H1 (cell line): ENCODE measurements at regions not wholly inside any gene's neighbourhood (a gene's known extent, or its start where the extent isn't known, plus 50 kb on each side); places are given as distances from the start of the nearest gene placed in this dataset.

Experiments
- CTCF ChIA-PET: fragments of 300-600 bp; sonication (Branson Sonifier 250); formaldehyde crosslinking; loops from one replicate; lab custom pipeline; 2021; ENCODE audit not compliant: partially characterized antibody; lab: Charles Lee
- POLR2A ChIA-PET: fragments of 300-600 bp; sonication (Branson Sonifier 250); formaldehyde crosslinking; loops from one replicate; lab custom pipeline; 2021; ENCODE audit warnings: inconsistent platforms; ENCODE audit not compliant: partially characterized antibody; lab: Charles Lee
- DNase-seq, 2 experiments: peaks; one replicate each; pipeline versions ENCODE4 v3.0.0 to v3.0.0-alpha.2; 2010 to 2022; ENCODE audit warnings: low spot score in 2 of 2, low read depth in 1 of 2, mixed read lengths in 1 of 2
- FAIRE-seq: peaks from 2 replicates; lab custom pipeline; 2011; peaks lifted over from hg19 to GRCh38; lab: Jason Lieb, UNC
- H2AFZ ChIP-seq: 2 replicates; pipeline ENCODE4 v1.8.1; 2012; ENCODE audit warnings: low read length, inconsistent platforms
- H2AK5ac ChIP-seq: 2 replicates; pipeline ENCODE4 v1.6.1; 2013; ENCODE audit warnings: low read depth, low read length
- H2BK120ac ChIP-seq: replicated peaks from 2 replicates; pipeline ENCODE3; 2013; ENCODE audit warnings: low read depth, low read length, inconsistent platforms
- H2BK12ac ChIP-seq: 2 replicates; pipeline ENCODE4 v1.6.1; 2013; ENCODE audit warnings: low read depth, low read length
- H2BK15ac ChIP-seq: 2 replicates; pipeline ENCODE4 v1.6.1; 2013; ENCODE audit warnings: low read length
- H2BK20ac ChIP-seq: 2 replicates; pipeline ENCODE4 v1.6.1; 2013; ENCODE audit warnings: low read length
- H2BK5ac ChIP-seq: 2 replicates; pipeline ENCODE4 v1.6.1; 2013; ENCODE audit warnings: low read depth, low read length
- H3K14ac ChIP-seq: 2 replicates; pipeline ENCODE4 v1.6.1; 2013; ENCODE audit warnings: inconsistent platforms; ENCODE audit not compliant: insufficient read length
- H3K18ac ChIP-seq: 2 replicates; pipeline ENCODE4 v1.6.1; 2013; ENCODE audit warnings: low read length; ENCODE audit errors: extremely low read depth
- H3K23ac ChIP-seq: 2 replicates; pipeline ENCODE4 v1.6.1; 2013; ENCODE audit warnings: inconsistent platforms; ENCODE audit not compliant: insufficient read length
- H3K23me2 ChIP-seq: 2 replicates; pipeline ENCODE4 v1.6.1; 2013; ENCODE audit warnings: low read depth, low read length
- H3K27ac ChIP-seq: 2 replicates; pipeline ENCODE4 v1.6.1; 2011; ENCODE audit warnings: low read depth, low read length, inconsistent platforms
- H3K27me3 ChIP-seq, 4 experiments: replicated peaks in 1 of 4; 1 replicate in 1 of 4; 2 replicates in 3 of 4; pipeline versions ENCODE4 v1.6.1 to v1.8.1; 2011 to 2013; ENCODE audit warnings: low read length in 3 of 4, mild to moderate bottlenecking in 3 of 4, inconsistent platforms in 2 of 4, mixed read lengths in 2 of 4, moderate library complexity in 1 of 4; ENCODE audit not compliant: control insufficient read depth in 3 of 4, insufficient read depth in 3 of 4; ENCODE audit errors: extremely low read depth in 1 of 4
- H3K36me3 ChIP-seq, 4 experiments: 2 replicates each; pipeline versions ENCODE4 v1.6.1 to v1.8.1; 2011 to 2013; ENCODE audit warnings: mild to moderate bottlenecking in 4 of 4, low read length in 3 of 4, moderate library complexity in 2 of 4, control low read depth in 1 of 4, inconsistent platforms in 1 of 4; ENCODE audit not compliant: insufficient read depth in 4 of 4, control insufficient read depth in 2 of 4
- H3K4ac ChIP-seq: replicated peaks from 2 replicates; pipeline ENCODE3; 2013; ENCODE audit warnings: low read length, low read depth, mixed read lengths, inconsistent platforms; ENCODE audit not compliant: insufficient read length
- H3K4me1 ChIP-seq, 4 experiments: replicated peaks in 1 of 4; 1 replicate in 1 of 4; 2 replicates in 3 of 4; pipeline versions ENCODE4 v1.6.1 to v1.8.1; 2011 to 2013; ENCODE audit warnings: low read length in 3 of 4, inconsistent platforms in 2 of 4, mixed read lengths in 1 of 4; ENCODE audit not compliant: insufficient read depth in 4 of 4, control insufficient read depth in 3 of 4
- H3K4me2 ChIP-seq, 2 experiments: 2 replicates each; pipeline versions ENCODE4 v1.6.1 to v1.8.1; 2011 to 2013; ENCODE audit warnings: low read depth in 2 of 2, low read length in 2 of 2, control low read depth in 1 of 2, inconsistent platforms in 1 of 2, mild to moderate bottlenecking in 1 of 2; ENCODE audit not compliant: insufficient read depth in 1 of 2
- H3K4me3 ChIP-seq, 4 experiments: fragments of 200-600, 300-600 bp in 1 of 4; sonication (generic), shearing (Covaris generic), sonication (Bioruptor Twin) in 1 of 4; 2 replicates each; pipeline versions ENCODE4 v1.5.1 to v1.8.1; 2011 to 2016; ENCODE audit warnings: low read length in 4 of 4, low read depth in 3 of 4, control low read depth in 2 of 4, inconsistent platforms in 2 of 4, mild to moderate bottlenecking in 2 of 4, mixed read lengths in 1 of 4, moderate library complexity in 1 of 4; ENCODE audit not compliant: insufficient read depth in 2 of 4; ENCODE audit errors: extremely low read depth in 1 of 4
- H3K56ac ChIP-seq: replicated peaks from 2 replicates; pipeline ENCODE3; 2013; ENCODE audit warnings: low read depth, mild to moderate bottlenecking, mixed read lengths, low read length, inconsistent platforms; ENCODE audit not compliant: insufficient read length
- H3K79me1 ChIP-seq: 2 replicates; pipeline ENCODE4 v1.6.1; 2013; ENCODE audit warnings: low read depth, low read length, control low read depth
- H3K79me2 ChIP-seq, 2 experiments: 2 replicates each; pipeline versions ENCODE4 v1.6.1 to v1.8.1; 2012 to 2013; ENCODE audit warnings: low read length in 2 of 2, mild to moderate bottlenecking in 2 of 2, inconsistent platforms in 1 of 2; ENCODE audit not compliant: insufficient read depth in 2 of 2, control insufficient read depth in 1 of 2
- H3K9ac ChIP-seq, 4 experiments: replicated peaks in 1 of 4; 1 replicate in 1 of 4; 2 replicates in 3 of 4; pipeline versions ENCODE4 v1.6.1 to v1.8.1; 2011 to 2013; ENCODE audit warnings: low read depth in 3 of 4, low read length in 3 of 4, control low read depth in 2 of 4, mild to moderate bottlenecking in 2 of 4, moderate library complexity in 2 of 4, inconsistent platforms in 1 of 4; ENCODE audit errors: extremely low read depth in 1 of 4
- H3K9me3 ChIP-seq, 2 experiments: 2 replicates each; pipeline versions ENCODE4 v1.6.1 to v1.8.1; 2012 to 2013; ENCODE audit warnings: mild to moderate bottlenecking in 2 of 2, moderate library complexity in 2 of 2, control low read depth in 1 of 2, inconsistent platforms in 1 of 2, low read depth in 1 of 2, low read length in 1 of 2, mixed read lengths in 1 of 2; ENCODE audit not compliant: insufficient read depth in 2 of 2
- H4K20me1 ChIP-seq, 2 experiments: replicated peaks in 1 of 2; 2 replicates each; pipeline versions ENCODE3 to v1.8.1; 2011 to 2013; ENCODE audit warnings: inconsistent platforms in 2 of 2, low read length in 2 of 2, mild to moderate bottlenecking in 1 of 2; ENCODE audit not compliant: insufficient read depth in 2 of 2, control insufficient read depth in 1 of 2
- H4K5ac ChIP-seq: 2 replicates; pipeline ENCODE4 v1.6.1; 2013; ENCODE audit warnings: low read length, low read depth, mixed read lengths, inconsistent platforms; ENCODE audit not compliant: insufficient read length
- H4K8ac ChIP-seq: 2 replicates; pipeline ENCODE4 v1.8.0; 2013; ENCODE audit warnings: mild to moderate bottlenecking, moderate library complexity, low read length, inconsistent platforms; ENCODE audit not compliant: insufficient read depth; ENCODE audit errors: extremely low read depth
- H4K91ac ChIP-seq: replicated peaks from 2 replicates; pipeline ENCODE3; 2013; ENCODE audit warnings: low read length, mixed read lengths, inconsistent platforms; ENCODE audit not compliant: insufficient read length
- ASH2L ChIP-seq: fragments of 200-600, 300-600 bp; sonication (generic); IDR thresholded peaks from one replicate; pipeline ENCODE4 v1.7.1; 2017; ENCODE audit warnings: low read length
- ATF3 ChIP-seq: IDR thresholded peaks from 2 replicates; pipeline ENCODE4 v1.6.1; 2011; ENCODE audit warnings: low read depth, mild to moderate bottlenecking, low read length; ENCODE audit not compliant: insufficient read depth
- EZH2 ChIP-seq: fragments of 200-600 bp; sonication (generic); IDR thresholded peaks from 2 replicates; pipeline ENCODE4 v1.7.1; 2012; ENCODE audit warnings: low read depth, mild to moderate bottlenecking, moderate library complexity, low read length, inconsistent platforms; ENCODE audit not compliant: severe bottlenecking
- HDAC2 ChIP-seq, 2 experiments: fragments of 300-600 bp in 1 of 2; sonication (generic) in 1 of 2; IDR thresholded peaks; 2 replicates each; pipeline ENCODE4 v1.6.1; 2011 to 2012; ENCODE audit warnings: low read depth in 2 of 2, low read length in 2 of 2, mild to moderate bottlenecking in 2 of 2, moderate library complexity in 2 of 2, borderline replicate concordance in 1 of 2, inconsistent platforms in 1 of 2
- SP1 ChIP-seq: IDR thresholded peaks from 2 replicates; pipeline ENCODE4 v1.6.1; 2011; ENCODE audit warnings: low read depth, low read length
- SP4 ChIP-seq: IDR thresholded peaks from 2 replicates; pipeline ENCODE4 v1.6.1; 2012; ENCODE audit warnings: low read length, inconsistent platforms
- SRF ChIP-seq: IDR thresholded peaks from 2 replicates; pipeline ENCODE4 v1.6.1; 2011; ENCODE audit warnings: mild to moderate bottlenecking, low read depth, low read length, moderate library complexity
- WGBS, 2 experiments: shearing (Covaris generic) in 1 of 2; methylation state at CpG; one replicate each; pipeline versions ENCODE4 v1.1.6 to v1.1.7; 2013 to 2015; ENCODE audit warnings: low lambda C conversion rate in 2 of 2, mixed read lengths in 2 of 2, inconsistent platforms in 1 of 2, low coverage in 1 of 2, missing lambda C conversion rate in 1 of 2; ENCODE audit not compliant: insufficient replicate concordance in 2 of 2, insufficient coverage in 1 of 2, insufficient read length in 1 of 2; ENCODE audit errors: extremely low coverage in 1 of 2, missing lambda C conversion rate in 1 of 2; 5-methylcytosine and 5-hydroxymethylcytosine counted together

GRCh38 chr2:238613610-238614009 lies 186.9 kb downstream of the ASB1 start:
- POLR2A ChIA-PET, result no interaction called here

More at GRCh38 chr2:238613610-238614009, 186.9 kb downstream of the ASB1 start:
- no peaks in the 10 kb centered on the region for H4K20me1 ChIP-seq
- no peaks in the 10 kb centered on the region for H3K79me2 ChIP-seq
- no peak overlapping the region for H4K91ac ChIP-seq
- TF ChIP-seq SP4 (no peak), ASH2L (no peak), ATF3 (no peak), SRF (no peak), SP1 (no peak), EZH2 (no peak), HDAC2 (IDR thresholded peaks at IDR 0.05; ENCODE audit: borderline replicate concordance in 1 of 2, low read depth in 2 of 2, low read length in 2 of 2) (no peak)
- H3K4me3 ChIP-seq, result no peak overlapping the region
- CTCF ChIA-PET, result no interaction called here
- H2AFZ ChIP-seq, result no peak overlapping the region
- DNase-seq, result no peak
- 0 out of 4 replicates have a peak, but pooled peaks cover 0 to 2% of the 10 kb centered on the region in 2 experiments for H3K9me3 ChIP-seq
- no peak overlapping the region for H2BK20ac ChIP-seq
- no peak overlapping the region for H3K56ac ChIP-seq
- no peak overlapping the region for H3K4ac ChIP-seq
- H3K79me1 ChIP-seq, result no peaks in the 10 kb centered on the region
- no peak overlapping the region for H3K27ac ChIP-seq
- no peak overlapping the region for H3K9ac ChIP-seq
- no peak overlapping the region for H4K5ac ChIP-seq
- H2BK5ac ChIP-seq, result no peak overlapping the region
- no peak overlapping the region for H3K18ac ChIP-seq
- H3K4me2 ChIP-seq, result no peak overlapping the region
- no peak overlapping the region for H2BK12ac ChIP-seq
- H3K4me1 ChIP-seq, result no peaks in the 10 kb centered on the region
- no peak overlapping the region for H4K8ac ChIP-seq
- H3K23ac ChIP-seq, result no peak overlapping the region
- 74% methylated on average over 5 of the region's 5 CpGs; no CpG with 5 or more reads in 1 of the 2 experiments for WGBS, 2 experiments
- no peak overlapping the region for H2AK5ac ChIP-seq
- no peak overlapping the region for H2BK15ac ChIP-seq
- peaks cover 7% of the 10 kb centered on the region; the same call in 1 of the 2 replicates for H3K23me2 ChIP-seq
- no peaks in the 10 kb centered on the region for H3K27me3 ChIP-seq
- no peaks in the 10 kb centered on the region for H3K36me3 ChIP-seq
- H3K14ac ChIP-seq, result no peak overlapping the region
- FAIRE-seq, result no peak
- no peak overlapping the region for H2BK120ac ChIP-seq
